ENCODE measurements at regions not wholly inside any gene's neighbourhood (a gene's known extent, or its start where the extent isn't known, plus 50 kb on each side); places are given as distances from the start of the nearest gene placed in this dataset.
A peak's percentile ranks its signal among the peaks of the same experiment; 100 is the strongest.

- no peak overlapping the region for H3K27ac ChIP-seq (ENCODE audit: low read length)
- H3K4me3 ChIP-seq (ENCODE audit: low read length), result no peak overlapping the region
- no peak overlapping the region for H3K4me2 ChIP-seq (ENCODE audit: low read length)
- no peaks in the 10 kb centered on the region for H3K27me3 ChIP-seq (ENCODE audit: low read depth, low read length)
- TF ChIP-seq CTCF (IDR thresholded peaks at IDR 0.05; ENCODE audit: low read depth, low read length) (no peak), EZH2phosphoT487 (IDR thresholded peaks at IDR 0.05; ENCODE audit: low read depth) (no peak)
- no peaks in the 10 kb centered on the region for H3K79me2 ChIP-seq (ENCODE audit: low read length)
- H3K36me3 ChIP-seq (replicated peaks; ENCODE audit: low read depth, low read length), result no peaks in the 10 kb centered on the region
- no peak overlapping the region for H2AFZ ChIP-seq (ENCODE audit: low read depth, low read length)
- no peak overlapping the region for H3K9ac ChIP-seq (ENCODE audit: low read length)
- no peaks in the 10 kb centered on the region for H4K20me1 ChIP-seq (ENCODE audit: insufficient read depth, low read length)
- H3K9me3 ChIP-seq (ENCODE audit: insufficient read depth, low read length), result no peaks in the 10 kb centered on the region
- H3K4me1 ChIP-seq (ENCODE audit: low read length), result peaks cover 11% of the 10 kb centered on the region
These were observed 250.9 kb upstream of the FMN2 start for GRCh38 chr1:239840790-239841189.

GRCh38 chr1:239841631-239842030 is 250.1 kb upstream of the FMN2 start:
- Histone ChIP-seq H3K79me2 (ENCODE audit: low read length) (no peaks in the 10 kb centered on the region), H3K4me1 (ENCODE audit: low read length) (peaks cover 11% of the 10 kb centered on the region), H3K4me3 (ENCODE audit: low read length) (no peak overlapping the region), H2AFZ (ENCODE audit: low read depth, low read length) (no peak overlapping the region), H3K36me3 (replicated peaks; ENCODE audit: low read depth, low read length) (no peaks in the 10 kb centered on the region), H3K4me2 (ENCODE audit: low read length) (no peak overlapping the region), H3K9me3 (ENCODE audit: insufficient read depth, low read length) (no peaks in the 10 kb centered on the region), H3K27me3 (ENCODE audit: low read depth, low read length) (no peaks in the 10 kb centered on the region), H4K20me1 (ENCODE audit: insufficient read depth, low read length) (no peaks in the 10 kb centered on the region), H3K9ac (ENCODE audit: low read length) (no peak overlapping the region), H3K27ac (ENCODE audit: low read length) (no peak overlapping the region)
- no peak for TF ChIP-seq CTCF (IDR thresholded peaks at IDR 0.05; ENCODE audit: low read depth, low read length)
- no peak for TF ChIP-seq EZH2phosphoT487 (IDR thresholded peaks at IDR 0.05; ENCODE audit: low read depth)

- Histone ChIP-seq H3K9ac (ENCODE audit: low read length) (no peak overlapping the region), H2AFZ (ENCODE audit: low read depth, low read length) (0 out of 2 replicates have a peak overlapping the region, but pooled peaks have one; percentile 11), H3K4me1 (ENCODE audit: low read length) (peaks cover 11% of the 10 kb centered on the region), H3K27me3 (ENCODE audit: low read depth, low read length) (no peaks in the 10 kb centered on the region), H3K36me3 (replicated peaks; ENCODE audit: low read depth, low read length) (no peaks in the 10 kb centered on the region), H3K4me2 (ENCODE audit: low read length) (peak overlapping the region; percentile 37), H3K79me2 (ENCODE audit: low read length) (no peaks in the 10 kb centered on the region), H4K20me1 (ENCODE audit: insufficient read depth, low read length) (no peaks in the 10 kb centered on the region), H3K27ac (ENCODE audit: low read length) (no peak overlapping the region), H3K4me3 (ENCODE audit: low read length) (no peak overlapping the region), H3K9me3 (ENCODE audit: insufficient read depth, low read length) (no peaks in the 10 kb centered on the region)
- no peak for TF ChIP-seq EZH2phosphoT487 (IDR thresholded peaks at IDR 0.05; ENCODE audit: low read depth)
- TF ChIP-seq CTCF (IDR thresholded peaks at IDR 0.05; ENCODE audit: low read depth, low read length), result no peak
These were observed 248.1 kb upstream of the FMN2 start for GRCh38 chr1:239843541-239843940.

GRCh38 chr1:239844833-239845232 is 246.8 kb upstream of the FMN2 start:
- Histone ChIP-seq H3K36me3 (replicated peaks; ENCODE audit: low read depth, low read length) (no peaks in the 10 kb centered on the region), H3K4me2 (ENCODE audit: low read length) (no peak overlapping the region), H3K4me3 (ENCODE audit: low read length) (no peak overlapping the region), H3K4me1 (ENCODE audit: low read length) (peaks cover 11% of the 10 kb centered on the region), H3K9me3 (ENCODE audit: insufficient read depth, low read length) (no peaks in the 10 kb centered on the region), H3K27ac (ENCODE audit: low read length) (no peak overlapping the region), H4K20me1 (ENCODE audit: insufficient read depth, low read length) (no peaks in the 10 kb centered on the region), H2AFZ (ENCODE audit: low read depth, low read length) (no peak overlapping the region), H3K27me3 (ENCODE audit: low read depth, low read length) (no peaks in the 10 kb centered on the region), H3K9ac (ENCODE audit: low read length) (no peak overlapping the region), H3K79me2 (ENCODE audit: low read length) (no peaks in the 10 kb centered on the region)
- no peak for TF ChIP-seq CTCF (IDR thresholded peaks at IDR 0.05; ENCODE audit: low read depth, low read length)
